NCI-H146 treated with DMSO at 0.1 percent for 48 hours (cell line): ENCODE measurements at regions not wholly inside any gene's neighbourhood (a gene's known extent, or its start where the extent isn't known, plus 50 kb on each side); places are given as distances from the start of the nearest gene placed in this dataset.

Experiments
- DNase-seq: peaks from one replicate; lab custom pipeline; 2025; ENCODE audit not compliant: unreplicated experiment; lab: John Stamatoyannopoulos, UW

- no peak for DNase-seq
Observed at GRCh38 chrX:22325096-22325495, 52.4 kb downstream of the CBLL2 start.

GRCh38 chrX:22329783-22330182, 57.1 kb downstream of the CBLL2 start:
- no peak for DNase-seq

- DNase-seq = no peak
Observed at GRCh38 chrX:22338740-22339139, 66.0 kb downstream of the CBLL2 start.

DNA sequence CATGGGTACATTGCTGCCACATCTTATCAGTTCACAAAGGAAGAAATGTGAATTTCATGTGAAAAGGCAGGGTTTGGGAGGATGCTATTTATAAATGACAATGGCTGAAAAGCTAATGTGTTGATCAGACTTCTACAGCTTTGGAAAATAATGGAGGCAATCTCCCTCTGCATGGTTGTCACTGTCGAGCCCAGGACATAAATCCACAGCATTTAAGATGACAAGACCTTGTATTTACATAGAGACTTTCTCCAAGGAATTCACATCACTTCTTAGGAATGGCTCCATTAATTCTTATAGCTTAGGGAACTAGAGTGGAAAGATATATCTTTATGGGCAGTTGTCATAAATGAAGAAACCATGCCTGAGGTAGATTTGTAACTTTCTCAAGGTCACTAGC, 66.7 kb downstream of the CBLL2 start:
- DNase-seq = no peak

DNA sequence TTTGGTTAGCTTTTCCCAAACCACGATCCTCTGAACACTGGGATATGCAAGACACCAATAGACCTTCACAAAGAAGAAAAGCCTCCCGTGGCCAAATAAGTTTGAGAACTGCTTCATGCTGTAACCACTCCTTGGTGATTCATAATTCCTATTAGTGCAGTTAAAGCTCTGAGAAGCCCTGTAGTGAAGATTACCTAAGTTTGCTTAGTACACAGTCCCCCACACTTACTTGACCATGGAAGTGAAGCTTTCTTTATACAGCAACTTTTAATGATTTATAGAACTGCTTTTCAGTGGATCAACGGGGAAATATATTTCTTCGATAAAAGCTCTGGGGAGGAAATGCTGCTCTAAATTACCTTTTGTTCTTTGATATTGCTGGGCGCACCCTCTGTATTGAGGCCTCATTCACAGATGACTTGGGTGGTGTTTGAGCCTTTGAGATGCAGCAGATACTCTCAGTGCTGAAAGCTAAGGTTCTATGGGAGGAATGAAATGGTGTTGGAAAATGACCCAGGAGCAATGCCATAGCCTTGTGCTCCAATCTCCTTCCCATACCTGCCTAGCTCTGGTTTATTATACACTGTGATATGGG, 67.4 kb downstream of the CBLL2 start:
- no peak for DNase-seq

DNA sequence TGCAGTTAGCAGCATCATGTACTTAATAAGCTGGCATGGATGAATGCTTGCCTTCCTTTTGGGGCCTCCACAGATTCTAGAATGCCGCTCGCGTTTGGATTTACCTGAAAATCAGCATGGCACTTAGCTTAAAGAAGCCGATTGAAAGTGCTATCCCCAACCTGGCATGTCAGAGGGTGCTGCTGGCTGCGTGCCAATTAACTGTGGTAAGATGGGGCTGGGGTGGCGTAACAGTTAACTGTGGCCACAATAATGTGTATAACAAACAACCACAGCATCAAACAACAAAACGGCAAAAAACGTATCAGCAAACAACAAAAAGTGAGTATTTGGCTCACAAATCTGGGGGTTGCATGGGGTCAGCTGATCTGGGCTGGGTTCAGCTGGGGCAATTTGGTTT, 70.5 kb downstream of the CBLL2 start:
- DNase-seq = no peak

DNA sequence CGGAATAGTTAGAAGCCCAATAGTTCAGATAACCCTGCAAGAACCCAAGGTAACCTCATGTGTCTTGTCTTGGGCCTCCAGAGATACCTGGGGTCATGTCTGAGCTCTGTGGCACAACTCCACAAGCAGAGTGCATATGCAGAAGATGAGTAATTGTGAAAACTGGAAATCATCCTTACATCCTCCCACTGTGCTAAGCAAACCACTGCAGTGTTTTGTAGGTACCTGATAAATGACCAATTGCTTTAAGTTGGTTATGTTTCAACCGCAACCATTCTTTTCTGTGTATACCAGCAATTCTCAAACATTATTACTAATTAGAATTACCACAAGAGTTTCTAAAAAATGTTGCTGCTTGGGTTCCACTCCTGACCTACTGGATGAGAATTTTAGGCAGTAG, 73.2 kb downstream of the CBLL2 start:
- DNase-seq = no peak

GRCh38 chrX:22347491-22347890, 74.8 kb downstream of the CBLL2 start:
- DNase-seq = no peak

DNA sequence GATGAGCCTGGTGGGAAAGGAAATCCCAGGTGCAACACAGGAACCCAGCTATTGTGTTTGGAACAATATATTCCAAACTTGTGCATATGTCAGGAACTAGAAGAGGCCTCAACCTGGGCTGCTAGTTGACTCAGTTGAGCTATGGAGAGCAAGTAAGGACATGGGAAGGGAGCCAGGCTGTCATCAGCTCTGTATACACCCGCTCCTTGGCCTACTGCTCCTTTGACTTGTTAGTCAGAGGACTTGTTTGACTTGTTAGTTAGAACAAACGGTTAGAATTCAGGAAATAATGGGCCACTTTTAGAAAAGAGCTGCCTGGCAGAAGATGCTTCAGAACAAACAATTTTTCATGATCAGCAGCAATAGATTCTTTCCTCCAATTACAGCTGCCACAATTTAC, 76.4 kb downstream of the CBLL2 start:
- no peak for DNase-seq

DNA sequence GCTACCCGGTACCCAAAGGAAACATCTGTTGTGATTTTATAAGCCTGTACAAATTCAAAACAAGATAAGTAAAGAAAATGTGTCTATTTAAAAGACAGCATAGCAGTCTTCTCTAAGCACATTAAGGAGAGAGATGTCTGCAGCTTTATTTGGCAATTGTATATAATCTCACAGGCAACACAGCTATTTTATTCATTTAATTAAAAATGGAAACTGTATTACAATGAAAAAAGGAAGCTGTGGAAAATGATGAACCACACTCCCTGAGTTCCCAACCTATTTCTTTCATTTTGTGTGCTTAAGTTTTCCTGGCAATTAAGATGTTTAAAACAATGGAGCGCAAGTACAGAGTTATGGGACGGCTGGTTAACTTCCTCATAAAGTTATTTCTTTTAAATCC, 78.4 kb downstream of the CBLL2 start:
- DNase-seq = no peak

- DNase-seq = no peak
Observed at GRCh38 chrX:22351966-22352365, 79.3 kb downstream of the CBLL2 start.

DNA sequence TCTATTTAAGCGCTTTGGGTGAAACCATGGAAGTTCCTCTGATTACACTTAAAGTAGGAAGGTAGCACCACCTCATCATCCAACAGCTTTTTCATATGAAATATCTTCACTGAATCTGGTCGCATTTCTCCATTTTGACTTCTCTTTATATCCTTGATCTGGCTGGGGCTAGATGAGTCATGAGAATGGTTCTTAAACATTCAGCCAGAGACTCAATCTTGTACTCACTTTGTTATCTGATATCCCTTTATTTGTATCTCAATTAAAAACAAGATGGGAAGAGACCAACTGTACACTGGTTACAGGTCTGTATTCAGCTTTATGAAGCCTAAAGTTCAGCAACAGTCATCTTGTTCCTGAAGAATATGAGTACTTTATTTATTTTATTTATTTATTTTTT, 84.9 kb downstream of the CBLL2 start:
- no peak for DNase-seq

DNA sequence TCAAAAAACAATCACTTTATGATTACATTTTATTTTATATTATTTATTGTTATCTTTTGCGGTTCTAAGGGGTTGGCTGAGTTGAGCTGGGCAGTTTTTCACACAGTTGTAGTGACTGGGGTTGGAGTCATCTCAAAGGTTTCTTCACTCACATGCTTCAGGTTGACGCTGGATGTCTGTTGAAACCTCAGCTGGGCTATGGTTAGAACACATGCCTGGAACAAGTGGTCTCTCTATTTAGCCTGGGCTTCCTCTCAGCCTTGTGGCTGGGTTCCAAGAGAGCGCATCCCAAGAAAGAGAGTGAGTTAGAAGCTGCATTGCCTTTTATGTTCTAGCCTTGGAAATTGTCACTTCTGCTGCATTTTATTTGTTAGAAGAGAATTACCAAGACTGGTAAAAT, 87.4 kb downstream of the CBLL2 start:
- DNase-seq = no peak

GRCh38 chrX:22365460-22365859, 92.7 kb downstream of the CBLL2 start:
- no peak for DNase-seq

DNA sequence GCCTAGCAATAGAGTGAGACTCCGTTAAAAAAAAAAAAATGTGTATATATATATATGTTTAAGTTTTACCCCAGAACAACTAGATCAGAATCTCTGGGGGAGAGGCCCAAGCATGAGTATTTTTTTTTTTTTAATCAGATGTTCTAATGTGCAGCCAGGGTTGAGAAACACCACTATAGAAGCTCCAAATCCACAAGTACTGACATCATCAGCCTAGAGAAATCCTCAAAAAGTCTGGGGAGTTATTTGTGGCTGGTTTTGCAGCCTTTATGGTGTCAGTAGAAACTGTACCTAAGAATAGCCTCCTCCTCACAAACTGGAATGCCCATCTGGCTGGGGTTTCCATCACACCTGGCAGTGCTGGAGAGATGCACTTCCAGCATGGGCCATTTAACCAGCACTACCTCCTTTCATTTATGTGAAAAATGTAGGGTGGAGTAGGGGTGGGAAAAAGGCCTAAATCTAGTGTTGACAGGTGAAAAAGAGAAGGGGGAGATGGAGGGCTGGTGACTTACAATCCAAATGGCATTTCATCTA, 93.5 kb downstream of the CBLL2 start:
- DNase-seq = no peak

DNA sequence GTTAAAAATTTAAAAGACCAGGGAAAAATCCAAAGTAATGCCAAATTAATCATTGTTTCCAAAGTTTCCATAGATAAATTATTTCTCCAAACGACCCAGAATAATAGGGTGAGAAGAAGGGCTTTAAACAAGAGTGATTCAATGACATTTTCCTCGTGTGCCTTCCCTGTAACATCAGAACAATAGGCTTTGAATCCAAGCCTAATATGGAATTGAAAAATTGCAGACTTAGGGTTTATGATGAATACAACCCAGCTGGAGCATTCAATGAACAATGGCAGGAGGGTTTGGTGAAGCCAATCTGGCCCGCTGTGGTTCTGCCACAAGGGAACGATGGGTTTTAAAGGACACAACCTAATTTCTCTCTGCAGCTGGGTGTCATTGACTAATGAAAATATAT, 94.2 kb downstream of the CBLL2 start:
- peak; percentile 50 for DNase-seq

DNA sequence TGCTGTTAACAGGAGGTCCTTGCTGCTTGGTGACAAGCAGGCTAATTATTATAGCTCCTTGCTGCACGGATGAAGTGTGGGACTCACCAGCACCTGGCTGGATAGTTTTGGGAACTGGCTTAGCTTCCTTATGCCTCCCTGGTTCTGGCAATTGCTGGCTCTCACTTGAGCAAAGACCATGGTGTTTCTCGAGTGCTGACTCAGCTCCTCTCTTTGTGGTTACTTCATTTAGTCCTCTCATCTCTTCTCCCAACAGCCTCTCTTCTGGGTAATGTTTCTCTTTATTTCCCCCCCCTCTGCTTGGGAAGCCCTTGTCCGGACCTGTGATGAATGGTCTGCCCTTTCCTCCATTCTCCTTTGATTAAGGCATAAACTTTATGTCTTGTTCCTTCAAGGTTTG, 100.4 kb downstream of the CBLL2 start:
- DNase-seq = no peak

DNA sequence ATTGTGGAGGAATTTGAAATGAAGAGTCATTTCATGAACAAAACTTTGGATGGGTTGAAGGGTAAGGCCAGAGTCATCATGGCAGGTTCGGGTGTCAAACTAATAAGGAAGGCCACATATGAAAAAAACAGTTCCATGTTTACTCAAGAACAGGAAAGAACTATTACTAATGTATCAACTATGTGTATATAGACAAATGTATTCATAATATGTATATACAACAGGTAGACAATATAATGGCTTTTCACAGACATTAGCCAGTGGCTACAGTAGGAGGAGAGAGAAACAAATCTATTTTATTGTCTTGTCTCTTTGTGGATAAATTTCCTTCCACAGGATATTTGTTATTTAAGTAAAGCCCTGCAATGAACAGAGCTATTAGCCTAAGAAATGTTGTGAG, 101.1 kb downstream of the CBLL2 start:
- DNase-seq = no peak

GRCh38 chrX:22376369-22376768, 103.7 kb downstream of the CBLL2 start:
- DNase-seq = no peak

DNA sequence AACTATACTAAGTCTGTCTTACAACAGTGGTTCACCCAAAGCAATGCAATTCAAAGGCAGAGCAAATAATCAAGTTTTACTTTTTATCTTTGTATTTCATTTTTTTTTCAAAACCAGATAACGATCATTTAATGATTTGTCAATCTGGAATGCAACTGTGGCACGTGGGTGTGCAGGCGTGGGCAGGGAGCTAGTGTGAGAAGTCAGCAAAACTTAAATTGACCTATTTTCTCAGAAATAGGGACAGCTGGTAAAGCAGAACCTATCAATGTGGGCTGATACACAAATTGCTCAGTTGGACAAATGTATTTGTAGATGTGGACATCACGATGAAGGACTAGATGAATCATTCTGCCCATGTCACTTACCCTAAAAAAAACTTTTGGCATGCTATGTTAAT, 105.6 kb downstream of the CBLL2 start:
- DNase-seq = no peak

DNA sequence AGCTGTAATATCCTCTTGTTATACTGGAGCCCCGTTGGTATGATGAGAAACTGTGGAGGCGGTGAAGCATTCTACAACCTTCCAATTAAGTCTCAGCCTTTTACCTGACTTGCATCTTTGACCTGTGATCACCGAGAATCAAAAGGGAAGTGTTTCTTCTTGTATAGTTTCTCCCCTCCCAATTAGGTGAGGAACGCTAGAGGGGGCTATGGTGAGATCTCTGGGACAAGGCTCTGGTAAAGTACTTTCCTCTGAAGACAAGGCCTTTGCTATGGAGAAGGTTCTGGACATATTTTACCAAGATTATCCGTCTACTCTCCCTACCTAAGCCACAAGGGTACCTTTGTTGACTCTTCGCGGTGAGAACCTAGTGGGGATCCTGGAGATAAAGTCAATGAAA, 111.3 kb downstream of the CBLL2 start:
- no peak for DNase-seq

DNA sequence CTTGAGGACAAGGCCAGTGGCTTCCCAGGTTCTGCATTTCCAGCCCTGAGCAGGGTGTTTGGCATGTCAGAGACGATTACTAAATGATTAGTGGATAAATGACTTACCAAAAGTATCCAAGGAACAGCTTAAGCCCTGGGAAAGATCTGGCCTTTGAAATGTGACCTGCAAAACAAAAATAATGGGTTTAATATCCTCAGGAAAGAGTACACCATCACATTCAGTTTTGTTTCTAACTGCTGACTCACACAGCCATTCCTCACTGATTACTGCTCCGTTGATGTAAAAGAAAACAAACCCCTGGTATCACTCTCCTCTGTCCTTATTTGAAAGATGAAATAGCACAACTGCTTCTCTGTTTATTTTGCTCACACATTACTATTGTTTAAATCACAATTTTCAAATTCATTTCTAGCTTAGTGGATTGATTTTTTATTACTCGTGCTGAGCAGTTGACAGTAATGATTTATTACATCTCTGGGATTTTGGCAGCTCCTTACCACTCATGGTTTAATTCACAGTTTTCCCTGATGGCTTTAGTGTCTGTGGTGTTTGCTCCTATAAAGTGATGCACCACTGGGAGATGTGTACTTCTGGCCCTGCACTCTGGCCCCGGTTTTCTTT, 117.0 kb downstream of the CBLL2 start:
- peak; percentile 46 for DNase-seq
